Skin epidermis (tissue), 12 donors: ENCODE measurements at regions not wholly inside any gene's neighbourhood (a gene's known extent, or its start where the extent isn't known, plus 50 kb on each side); places are given as distances from the start of the nearest gene placed in this dataset.

Experiments used
- H3K27ac ChIP-seq, 21 experiments: fragments of 200-600 bp; sonication (generic) in 11 of 21; one replicate each; pipeline ENCODE4 v1.5.0; 2020; ENCODE audit warnings: mild to moderate bottlenecking in 3 of 21, inconsistent platforms in 2 of 21, moderate library complexity in 2 of 21
- H3K4me3 ChIP-seq, 7 experiments: fragments of 200-600 bp; sonication (generic) in 2 of 7; one replicate each; pipeline ENCODE4 v1.5.0; 2020; ENCODE audit warnings: inconsistent platforms in 2 of 7, mild to moderate bottlenecking in 2 of 7, moderate library complexity in 1 of 7

DNA sequence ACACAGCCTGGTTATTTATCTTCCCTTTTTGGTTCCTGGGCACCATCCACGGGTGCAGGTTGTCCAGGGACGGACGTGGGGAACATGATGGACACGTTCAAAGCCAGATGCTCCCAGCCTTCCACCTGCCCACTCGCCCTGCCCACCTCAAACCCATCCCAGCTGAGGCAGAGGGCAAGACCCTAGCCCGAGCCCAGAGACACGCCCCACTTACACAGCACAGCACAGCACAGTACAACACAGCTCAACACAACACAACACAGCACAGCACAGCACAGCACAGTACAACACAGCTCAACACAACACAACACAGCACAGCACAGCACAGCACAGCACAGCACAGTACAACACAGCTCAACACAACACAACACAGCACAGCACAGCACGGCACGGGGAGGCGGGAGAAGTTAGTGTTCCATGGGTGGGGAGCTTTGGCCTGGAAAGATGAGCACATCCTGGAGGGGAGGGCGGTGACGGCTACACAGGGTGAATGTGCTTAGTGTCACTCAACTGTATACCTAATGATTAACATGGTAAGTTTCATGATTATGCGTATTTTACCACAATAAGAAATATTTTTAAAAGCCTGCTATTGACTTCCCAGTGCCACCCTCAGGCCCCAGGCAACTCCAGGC lies 1507.5 kb downstream of the BRD1 start:
- Histone ChIP-seq H3K27ac (no peak overlapping the region), H3K4me3 (no peak overlapping the region)

DNA sequence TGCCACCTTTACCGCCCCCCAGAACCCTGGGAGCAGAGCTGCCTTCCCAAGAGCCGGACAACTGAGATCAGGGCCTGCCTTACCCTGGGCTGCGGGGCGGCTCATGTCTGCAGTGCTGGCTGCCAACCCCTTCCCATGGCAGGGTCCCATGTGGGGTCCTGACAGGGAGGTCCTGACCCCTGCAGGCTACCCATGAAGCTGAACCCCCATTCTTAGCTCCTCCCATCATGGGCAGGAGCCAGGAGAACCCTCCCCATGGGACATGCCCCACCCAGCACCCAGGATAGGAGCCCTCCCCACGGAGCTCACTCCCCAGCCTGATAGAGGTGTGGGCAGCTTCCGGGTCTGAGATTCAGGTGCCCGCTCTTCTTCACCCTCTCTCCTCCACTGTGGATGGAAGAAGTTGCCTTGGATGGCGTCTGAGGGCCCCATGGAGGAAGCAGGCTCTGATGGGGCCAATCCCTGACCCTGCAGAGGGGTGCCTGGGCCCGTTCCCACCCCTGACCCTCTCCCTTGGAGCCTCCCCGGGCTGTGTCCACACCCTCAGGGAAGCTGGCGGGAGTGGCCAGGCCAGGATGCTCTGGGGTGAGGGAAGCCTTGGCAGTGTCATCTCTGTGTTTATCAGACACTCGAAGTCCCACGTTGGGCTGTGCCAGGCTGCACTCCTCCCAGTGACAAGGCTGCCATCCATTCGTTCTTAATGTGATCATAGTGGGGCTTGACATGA lies 1508.2 kb downstream of the BRD1 start:
- Histone ChIP-seq H3K27ac (no peak overlapping the region), H3K4me3 (no peak overlapping the region)

DNA sequence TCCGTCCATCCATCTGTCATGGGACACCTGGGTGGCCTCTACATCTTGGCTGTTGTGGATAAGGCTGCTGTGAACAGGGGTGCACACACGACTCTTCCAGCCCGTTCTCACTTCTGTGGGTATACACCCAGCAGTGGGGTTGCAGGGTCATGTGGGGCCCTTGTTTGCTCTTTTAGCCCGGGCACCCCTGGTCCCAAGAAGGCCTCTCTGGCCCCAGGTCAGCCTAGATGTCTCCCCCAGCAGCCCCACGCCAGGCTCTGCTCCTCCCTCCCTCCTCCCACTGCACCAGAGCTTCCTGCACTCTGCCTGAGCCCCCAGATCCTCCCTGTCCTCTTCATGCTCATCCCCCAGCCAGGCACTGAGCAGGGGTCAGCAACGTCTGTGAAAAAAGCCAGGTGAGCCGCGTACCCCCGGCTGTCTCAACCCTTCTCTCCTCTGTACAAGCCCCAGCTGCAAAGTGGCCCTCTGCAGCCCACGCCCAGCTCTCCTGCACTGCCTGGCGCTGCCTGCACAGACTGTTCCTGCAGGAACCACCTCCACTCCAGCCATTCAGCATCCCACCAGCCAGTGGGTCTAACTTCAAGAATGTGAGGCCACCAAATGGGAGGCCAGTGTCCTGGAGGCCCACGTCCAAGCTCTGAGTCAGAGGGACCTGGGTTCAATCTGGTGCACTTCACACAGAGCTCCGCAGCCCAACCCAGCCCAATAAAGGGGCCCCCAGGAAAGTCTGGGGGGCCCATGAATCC lies 1508.9 kb downstream of the BRD1 start:
- Histone ChIP-seq H3K27ac (no peak overlapping the region), H3K4me3 (no peak overlapping the region)

DNA sequence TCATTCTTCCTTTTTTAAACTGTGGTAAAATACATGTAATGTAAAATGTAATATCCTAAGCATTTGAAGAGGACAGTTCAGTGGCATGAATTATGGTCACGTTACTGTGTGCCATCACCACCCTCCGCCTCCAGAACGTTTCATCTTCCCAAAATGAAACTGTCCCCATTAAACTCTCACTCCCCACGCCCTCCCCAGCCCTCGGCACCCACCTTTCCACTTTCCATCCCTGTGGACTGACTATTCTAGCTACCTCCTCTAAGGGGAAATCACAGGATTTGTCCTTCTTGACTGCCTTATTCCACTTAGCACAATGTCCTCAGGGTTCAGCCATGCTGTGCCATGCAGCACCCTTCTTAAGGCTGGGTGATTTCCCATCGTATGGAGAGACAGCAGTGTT lies 1509.5 kb downstream of the BRD1 start:
- Histone ChIP-seq H3K27ac (no peak overlapping the region), H3K4me3 (no peak overlapping the region)

DNA sequence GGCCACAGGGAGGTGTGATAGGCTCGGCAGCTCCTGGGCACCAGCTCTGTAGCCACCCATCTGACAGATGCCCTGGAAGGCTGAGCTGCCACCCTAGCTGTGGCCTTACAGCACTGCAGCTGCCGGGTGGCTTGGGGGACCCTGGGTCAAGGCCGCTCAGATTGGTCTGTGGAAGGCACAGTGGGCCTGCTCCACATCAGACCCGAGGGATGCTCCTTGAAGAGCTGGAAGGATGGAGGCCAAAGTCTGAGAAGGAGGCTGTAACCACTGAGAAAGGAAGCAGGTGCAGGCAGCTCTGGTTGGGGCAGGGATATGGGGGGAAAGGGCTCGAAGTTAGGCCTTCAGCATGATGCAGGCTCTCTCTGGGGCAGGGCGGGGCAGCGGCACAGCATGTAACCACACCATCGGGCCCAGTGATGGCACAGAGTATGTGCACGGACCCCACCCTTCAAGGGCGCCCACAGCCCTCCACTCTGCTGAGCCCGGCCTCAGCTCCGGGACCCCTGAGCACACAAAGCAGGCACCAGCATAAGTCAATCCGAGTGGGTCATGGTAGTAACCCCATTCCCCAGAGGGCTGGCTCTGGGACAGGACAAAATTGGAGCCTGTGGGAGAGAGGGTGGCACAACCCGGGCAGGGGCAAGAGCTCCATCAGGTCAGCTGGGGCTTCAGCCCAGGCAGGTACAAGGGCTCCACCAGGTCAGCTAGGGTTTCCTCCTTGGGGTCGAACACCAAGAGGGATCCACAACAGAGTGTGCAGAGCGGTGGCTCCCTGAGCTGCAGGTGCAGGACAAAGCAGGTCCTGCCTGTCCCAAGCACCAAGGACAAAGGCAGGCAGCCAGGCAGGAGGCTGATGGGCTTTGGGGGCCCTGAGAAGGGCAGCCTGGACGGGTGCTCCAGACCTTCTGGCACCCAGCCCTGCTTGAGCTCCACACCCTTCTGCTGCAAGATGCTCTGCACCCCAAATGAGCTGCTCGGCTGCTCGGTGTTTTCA lies 1511.1 kb downstream of the BRD1 start:
- H3K4me3 ChIP-seq: no peak overlapping the region
- H3K27ac ChIP-seq: no peak overlapping the region

DNA sequence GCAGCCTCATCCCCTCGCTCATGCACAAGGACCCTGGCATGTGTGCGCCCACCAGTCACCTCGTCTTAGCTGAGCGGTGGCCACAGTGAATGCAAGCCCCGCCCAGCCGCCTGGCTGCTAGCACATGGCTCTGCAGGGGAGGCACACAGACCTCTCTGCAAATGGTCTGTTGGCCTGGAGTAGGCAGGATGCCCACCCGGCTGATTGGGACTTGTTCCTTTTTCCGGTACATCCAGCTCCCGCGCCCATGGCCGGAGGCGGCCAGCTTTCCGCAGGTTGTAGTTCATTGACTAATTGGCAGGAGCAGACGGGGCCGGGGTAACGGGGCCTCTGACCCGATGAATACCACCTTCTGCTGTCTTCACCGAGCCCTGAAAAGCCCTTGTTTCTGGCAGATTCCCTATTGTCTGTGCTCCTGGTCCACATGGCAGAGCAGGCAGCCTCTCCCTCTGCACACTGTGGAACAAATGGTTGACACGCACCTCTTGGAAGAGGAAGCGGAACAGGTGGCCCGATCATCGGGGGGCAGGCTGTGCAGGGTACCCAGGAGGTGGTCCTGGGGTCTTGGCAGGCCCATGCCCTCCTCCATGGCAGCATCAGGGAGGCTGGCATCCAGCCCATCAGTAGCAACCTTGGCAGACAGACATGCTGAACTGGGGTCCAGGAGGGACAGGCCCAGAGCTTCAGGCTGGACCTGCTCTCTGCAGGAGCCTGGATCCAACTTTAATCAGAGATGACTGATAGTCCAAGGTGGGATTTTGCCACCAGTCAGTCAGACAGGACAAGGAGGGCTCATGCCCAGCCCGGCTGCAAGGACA lies 1512.0 kb downstream of the BRD1 start:
- Histone ChIP-seq H3K4me3 (no peak overlapping the region), H3K27ac (no peak overlapping the region)

DNA sequence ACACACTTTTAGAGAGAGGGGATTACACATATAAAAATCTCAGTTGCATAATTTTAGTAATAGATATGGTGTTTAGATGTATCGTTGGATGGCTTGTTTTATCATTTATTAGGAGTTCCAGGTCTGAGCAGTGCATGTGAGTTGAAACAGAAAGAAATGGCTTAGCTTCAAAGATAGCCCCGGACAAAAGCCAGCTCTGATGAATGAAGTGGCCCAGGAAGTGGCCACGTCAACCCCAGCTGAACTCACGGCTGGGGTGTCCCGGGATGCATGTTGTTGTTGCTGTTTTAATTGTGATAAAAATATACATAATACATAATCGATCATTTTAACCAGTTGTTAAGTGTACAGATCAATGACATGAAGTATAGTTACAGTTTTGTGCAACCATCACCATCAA lies 1513.6 kb downstream of the BRD1 start:
- no peak overlapping the region for H3K4me3 ChIP-seq
- no peak overlapping the region for H3K27ac ChIP-seq

DNA sequence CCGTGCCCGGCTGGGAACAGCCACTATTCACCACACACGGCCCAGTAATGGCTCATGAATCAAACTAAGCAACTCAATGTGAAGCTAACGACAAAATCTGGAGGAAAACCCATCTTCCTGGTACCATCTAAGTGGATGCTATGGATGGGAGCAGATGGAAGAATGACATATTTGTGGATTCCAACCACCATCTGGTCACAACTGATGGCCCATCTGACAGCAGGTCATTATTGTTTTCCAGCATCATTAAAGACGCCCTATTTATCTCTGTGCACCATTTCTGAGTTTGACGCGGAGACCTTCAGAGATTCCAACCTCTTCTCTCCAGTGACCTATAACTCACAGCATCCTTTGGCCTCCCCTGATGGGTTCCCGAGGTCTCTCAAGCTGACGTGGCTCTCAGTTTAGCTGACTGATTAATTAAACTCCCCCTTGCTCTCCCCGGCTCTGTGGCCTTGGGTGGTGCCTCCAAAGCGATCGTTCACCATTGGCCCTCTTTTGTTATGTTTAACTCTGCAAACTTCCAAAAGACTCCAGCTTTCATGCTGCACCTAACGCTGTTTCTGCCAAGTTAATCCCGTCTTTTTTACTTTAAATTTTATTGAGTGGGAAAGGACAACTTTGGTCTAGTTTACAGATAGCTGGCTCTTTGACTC lies 1514.4 kb downstream of the BRD1 start:
- no peak overlapping the region for H3K27ac ChIP-seq
- no peak overlapping the region for H3K4me3 ChIP-seq

DNA sequence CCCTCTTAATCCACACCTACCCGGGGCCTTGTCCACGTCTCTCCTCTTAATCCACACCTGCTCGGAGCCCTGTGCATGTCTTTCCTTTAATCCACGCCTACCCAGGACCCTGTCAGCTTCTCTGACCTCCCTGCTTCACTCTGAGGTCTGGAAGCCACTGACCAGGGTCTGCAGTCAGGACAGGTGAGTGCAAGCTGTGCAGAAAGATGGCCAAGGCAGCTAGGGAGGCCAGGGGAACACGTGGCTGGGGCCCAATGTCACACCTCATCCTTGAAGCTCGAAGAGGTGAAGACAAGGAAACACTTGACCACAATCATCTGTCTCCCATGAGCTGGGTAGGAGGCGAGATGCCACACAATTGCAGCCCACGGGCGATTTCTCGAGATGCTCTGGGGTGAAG lies 1516.9 kb downstream of the BRD1 start:
- H3K4me3 ChIP-seq: no peak overlapping the region
- no peak overlapping the region for H3K27ac ChIP-seq

DNA sequence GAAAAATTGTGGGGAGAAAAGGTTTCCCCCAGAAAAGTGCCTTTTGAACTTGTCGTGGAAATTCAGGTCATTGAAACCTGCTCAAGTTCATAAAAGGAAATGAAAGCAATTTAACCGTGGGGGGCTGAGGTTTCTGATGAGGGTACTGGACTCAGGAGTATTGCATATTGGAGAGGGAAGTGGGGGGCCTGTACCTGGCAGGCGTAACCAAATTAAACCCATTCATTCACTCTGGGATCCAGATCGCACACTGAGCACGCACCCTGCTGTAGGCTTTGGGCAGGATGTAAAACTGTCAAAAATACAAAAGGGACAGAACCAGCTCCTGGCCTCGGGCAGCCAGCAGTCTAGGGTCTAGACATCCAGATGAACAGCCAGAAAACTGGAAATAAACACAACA lies 1517.4 kb downstream of the BRD1 start:
- Histone ChIP-seq H3K27ac (no peak overlapping the region), H3K4me3 (no peak overlapping the region)

DNA sequence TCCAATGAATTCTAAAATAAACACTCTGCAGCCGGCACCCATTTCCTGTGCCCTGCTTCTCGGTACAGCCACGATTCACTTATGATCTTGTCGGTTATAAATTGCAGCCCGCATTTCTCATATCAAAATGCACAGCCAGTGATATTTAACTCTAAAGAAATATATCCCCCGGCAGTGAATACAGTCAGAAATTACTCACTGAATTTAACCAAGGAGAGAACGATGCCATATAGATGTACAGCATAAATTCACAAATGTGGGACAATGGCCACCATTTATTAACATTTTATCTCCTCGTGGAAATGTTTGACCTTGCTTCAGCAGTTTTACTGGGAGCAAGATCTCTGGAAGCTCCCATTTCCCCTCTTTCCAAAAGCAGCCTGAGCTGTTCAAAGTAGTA lies 1517.8 kb downstream of the BRD1 start:
- H3K27ac ChIP-seq: no peak overlapping the region

DNA sequence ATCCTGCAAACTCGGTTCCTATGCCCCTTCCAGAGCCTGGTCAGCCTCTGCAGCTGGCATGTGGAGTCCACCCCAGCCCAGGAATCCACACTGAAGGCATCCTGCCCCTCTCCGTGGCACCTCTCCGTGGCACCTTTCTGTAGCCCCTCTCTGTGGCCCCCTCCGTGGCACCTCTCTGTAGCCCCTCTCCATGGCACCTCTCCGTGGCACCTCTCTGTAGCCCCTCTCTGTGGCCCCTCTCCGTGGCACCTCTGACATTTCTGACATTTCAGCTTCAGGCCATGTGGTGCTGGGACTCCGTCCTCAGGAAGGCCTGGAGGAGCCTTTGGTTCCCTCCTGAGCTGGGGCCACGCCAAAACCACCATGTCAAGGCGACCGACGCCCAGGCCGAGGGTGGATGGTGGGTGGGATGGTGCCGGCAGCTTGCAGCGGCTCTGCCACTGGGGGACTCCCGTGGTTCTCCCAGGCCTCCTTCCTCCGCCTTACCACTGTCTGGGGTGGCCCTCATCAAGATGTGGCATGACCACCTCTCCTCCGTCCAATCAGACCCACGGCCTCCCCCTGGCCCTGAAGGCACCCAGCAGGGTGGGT lies 1518.5 kb downstream of the BRD1 start:
- H3K4me3 ChIP-seq: no peak overlapping the region
- H3K27ac ChIP-seq: no peak overlapping the region

More for the DNA sequence above, 1517.8 kb downstream of the BRD1 start:
- no peak overlapping the region for H3K4me3 ChIP-seq

DNA sequence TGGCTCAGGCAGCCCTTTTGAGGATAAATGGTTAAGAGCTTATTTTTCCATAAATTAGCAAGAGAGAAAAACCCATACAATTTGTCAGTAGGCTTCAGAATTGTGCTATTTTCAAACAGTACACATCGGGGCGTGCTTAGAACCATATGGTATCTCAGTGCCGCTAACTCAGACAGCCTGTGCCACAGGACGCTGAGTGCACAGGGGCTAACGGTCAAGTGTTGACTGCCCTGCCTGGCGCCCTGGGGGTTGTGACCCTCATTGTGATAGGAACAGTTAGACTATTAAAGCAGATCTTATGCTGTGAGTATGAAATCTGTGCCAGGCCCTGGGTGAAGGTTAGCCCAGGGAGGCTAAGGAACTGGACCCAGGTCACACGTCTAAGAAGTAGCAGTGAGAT lies 1519.7 kb downstream of the BRD1 start:
- Histone ChIP-seq H3K4me3 (no peak overlapping the region), H3K27ac (no peak overlapping the region)

DNA sequence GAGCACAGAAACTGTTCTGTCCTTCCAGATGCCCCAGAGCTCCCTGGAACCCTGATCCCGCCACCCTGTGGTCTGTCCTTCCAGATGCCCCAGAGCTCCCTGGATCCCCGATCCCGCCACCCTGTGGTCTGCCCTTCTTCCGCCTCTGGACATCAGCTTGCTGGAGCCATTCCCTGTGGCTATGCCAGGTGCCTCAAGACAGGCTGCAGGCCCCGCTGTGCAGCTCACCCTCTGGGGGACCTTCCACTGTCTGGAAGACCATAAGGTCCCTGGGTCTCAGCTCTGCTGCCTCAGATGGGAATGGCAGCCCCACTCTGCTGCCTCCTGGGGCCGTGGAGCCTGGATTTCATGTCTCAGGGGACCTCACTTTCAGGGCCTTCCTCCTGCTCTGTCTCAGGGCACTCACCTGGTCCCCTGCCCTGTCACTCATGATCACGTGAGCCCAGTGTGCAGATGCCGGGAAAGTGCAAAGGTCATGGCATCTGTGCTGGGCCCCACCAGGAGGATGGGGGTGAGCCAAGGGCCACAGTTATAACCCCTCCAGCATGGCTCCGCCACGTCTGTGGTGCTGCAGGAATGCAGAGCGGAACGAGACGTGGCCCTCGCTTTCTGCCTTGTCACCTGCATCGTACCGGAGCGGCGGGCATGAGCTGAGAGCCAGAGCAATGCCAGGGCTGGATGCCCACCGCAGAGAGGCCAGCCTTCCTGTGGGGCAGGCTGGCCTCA lies 1520.7 kb downstream of the BRD1 start:
- no peak overlapping the region for H3K4me3 ChIP-seq
- no peak overlapping the region for H3K27ac ChIP-seq

DNA sequence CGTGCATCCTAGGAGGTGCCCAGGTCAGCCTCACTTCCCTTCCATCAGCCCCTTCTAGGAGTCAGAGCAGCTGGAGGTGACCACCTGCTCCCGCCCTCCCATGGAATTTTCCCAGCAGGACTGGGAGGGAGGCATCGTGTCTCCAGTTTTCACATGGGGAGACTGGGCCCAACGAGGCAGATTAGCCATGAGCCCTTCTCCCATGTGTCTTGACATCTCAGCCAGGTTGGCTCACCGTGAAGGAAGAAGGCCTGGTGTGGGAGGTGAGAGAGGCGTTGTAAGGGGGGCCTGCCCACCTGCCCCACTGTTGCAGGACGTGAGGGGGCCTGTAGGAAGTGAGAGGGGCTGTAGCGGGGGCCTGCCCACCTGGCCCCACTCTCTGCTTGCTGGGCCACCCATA lies 1521.4 kb downstream of the BRD1 start:
- Histone ChIP-seq H3K4me3 (no peak overlapping the region), H3K27ac (no peak overlapping the region)

DNA sequence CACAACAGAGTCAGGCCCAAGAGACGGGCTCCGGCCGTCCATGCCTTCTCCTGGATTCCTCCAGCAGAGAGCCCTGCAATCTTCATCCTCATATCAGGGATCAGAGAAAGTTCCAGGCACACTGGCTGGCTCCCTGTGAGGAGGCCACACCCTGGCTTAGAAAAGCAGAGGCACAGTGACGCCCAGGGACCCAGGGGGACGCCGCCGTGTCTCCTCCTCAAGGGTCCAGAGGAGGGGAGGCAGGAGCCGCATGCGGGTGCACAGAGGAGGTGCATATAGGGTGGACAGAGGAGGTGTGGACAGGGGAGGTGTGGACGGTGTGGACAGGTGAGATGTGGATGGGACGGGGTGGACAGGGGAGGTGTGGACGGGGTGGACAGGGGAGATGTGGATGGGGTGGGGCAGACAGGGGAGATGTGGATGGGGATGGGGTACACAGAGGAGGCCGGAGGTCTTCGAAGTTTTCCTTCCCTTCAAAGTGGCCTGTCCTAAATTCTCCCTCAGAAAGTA lies 1521.9 kb downstream of the BRD1 start:
- Histone ChIP-seq H3K27ac (no peak overlapping the region), H3K4me3 (no peak overlapping the region)

DNA sequence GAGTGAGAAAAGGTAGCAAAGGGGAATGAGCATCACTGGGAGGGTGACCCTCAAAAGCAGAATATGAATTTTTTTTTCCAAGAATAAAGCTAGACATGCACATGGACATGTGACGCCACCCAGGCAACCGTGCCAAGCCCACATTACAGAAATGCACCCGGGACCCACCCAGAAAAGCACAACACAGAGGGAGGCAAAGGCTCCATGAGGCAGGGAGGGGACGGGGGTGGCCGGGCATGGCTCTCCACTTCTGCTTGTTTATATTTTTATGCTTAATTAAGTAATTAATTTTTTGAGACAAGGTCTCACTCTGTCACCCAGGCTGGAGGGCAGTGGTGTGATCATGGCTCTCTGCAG lies 1524.3 kb downstream of the BRD1 start:
- Histone ChIP-seq H3K27ac (no peak overlapping the region), H3K4me3 (no peak overlapping the region)
